Breast epithelium (tissue), 4 donors: ENCODE measurements at regions not wholly inside any gene's neighbourhood (a gene's known extent, or its start where the extent isn't known, plus 50 kb on each side); places are given as distances from the start of the nearest gene placed in this dataset.
A peak's percentile ranks its signal among the peaks of the same experiment; 100 is the strongest.

Experiments used
- DNase-seq, 2 donors: peaks; one replicate each; pipeline ENCODE4 v3.0.0-alpha.2; 2019; ENCODE audit warnings: low spot score in 2 of 2
- H3K27ac ChIP-seq, 2 donors: fragments of 200-600 bp; sonication (generic) in 1 of 2; one replicate each; pipeline ENCODE4 v1.5.1; 2016 to 2019; ENCODE audit warnings: mild to moderate bottlenecking in 1 of 2
- H3K27me3 ChIP-seq, 2 donors: fragments of 200-600 bp; sonication (generic) in 1 of 2; one replicate each; pipeline versions ENCODE4 v1.5.1 to v1.6.0; 2017 to 2019; ENCODE audit warnings: control low read depth in 1 of 2, mild to moderate bottlenecking in 1 of 2
- H3K36me3 ChIP-seq: fragments of 200-600 bp; one replicate; pipeline ENCODE4 v1.5.1; 2019
- H3K4me1 ChIP-seq, 2 donors: fragments of 200-600 bp; sonication (generic); one replicate each; pipeline ENCODE4 v1.5.1; 2016 to 2019; ENCODE audit warnings: control low read depth in 1 of 2
- H3K4me3 ChIP-seq, 3 donors: fragments of 200-600 bp; sonication (generic); 1 replicate in 2 of 3; 2 replicates in 1 of 3; pipeline ENCODE4 v1.5.1; 2016 to 2019; ENCODE audit warnings: mild to moderate bottlenecking in 3 of 3, moderate library complexity in 2 of 3
- H3K9me3 ChIP-seq, 2 donors: fragments of 200-600 bp; sonication (generic) in 1 of 2; one replicate each; pipeline ENCODE4 v1.5.1; 2016 to 2019; ENCODE audit warnings: control low read depth in 1 of 2
- CTCF ChIP-seq, 3 donors: fragments of 450-650 bp; IDR thresholded peaks; one replicate each; pipeline ENCODE4 v1.5.1; 2016 to 2017; ENCODE audit warnings: antibody characterized with exemption in 3 of 3, mild to moderate bottlenecking in 3 of 3, moderate library complexity in 3 of 3
- POLR2A ChIP-seq: fragments of 450-650 bp; IDR thresholded peaks from one replicate; pipeline ENCODE4 v1.6.1; 2016; ENCODE audit warnings: antibody characterized with exemption, mild to moderate bottlenecking, moderate library complexity
- POLR2AphosphoS5 ChIP-seq, 3 donors: sonication (generic); formaldehyde crosslinking; IDR thresholded peaks; one replicate each; pipeline ENCODE4 v1.6.1; 2017; ENCODE audit warnings: antibody characterized with exemption in 3 of 3
- intact Hi-C: fragments of 100-400 bp; cut with DNase I; formaldehyde crosslinking; loops from one replicate; pipeline ENCODE4 v1.15.1; 2023; ENCODE audit warnings: low total_unique reads

- intact Hi-C loops = no loop called here
- H3K36me3 ChIP-seq = no peaks in the 10 kb centered on the region
- TF ChIP-seq POLR2A = no peak
- TF ChIP-seq POLR2AphosphoS5 (IDR thresholded peaks at IDR 0.05) = no peak
- no peak for TF ChIP-seq CTCF (IDR thresholded peaks at IDR 0.05)
- no peak for DNase-seq
- H3K27ac ChIP-seq = peak overlapping the region in 1 of 2 donors; percentile 43
- no peaks in the 10 kb centered on the region for H3K9me3 ChIP-seq
- no peak overlapping the region for H3K4me3 ChIP-seq
- H3K27me3 ChIP-seq = no peaks in the 10 kb centered on the region
- no peaks in the 10 kb centered on the region for H3K4me1 ChIP-seq
Observed at GRCh38 chr18:61735564-61736102, 157.2 kb downstream of the RNF152 start.

GRCh38 chr18:61734396-61734795 is 158.4 kb downstream of the RNF152 start:
- no peaks in the 10 kb centered on the region for H3K9me3 ChIP-seq
- no peaks in the 10 kb centered on the region for H3K27me3 ChIP-seq
- no peak for TF ChIP-seq POLR2A
- TF ChIP-seq CTCF (IDR thresholded peaks at IDR 0.05) = no peak
- no peak for TF ChIP-seq POLR2AphosphoS5 (IDR thresholded peaks at IDR 0.05)
- H3K4me1 ChIP-seq = no peaks in the 10 kb centered on the region
- intact Hi-C loops = no loop called here
- H3K36me3 ChIP-seq = no peaks in the 10 kb centered on the region
- no peak for DNase-seq
- H3K4me3 ChIP-seq = no peak overlapping the region
- H3K27ac ChIP-seq = no peak overlapping the region

DNA sequence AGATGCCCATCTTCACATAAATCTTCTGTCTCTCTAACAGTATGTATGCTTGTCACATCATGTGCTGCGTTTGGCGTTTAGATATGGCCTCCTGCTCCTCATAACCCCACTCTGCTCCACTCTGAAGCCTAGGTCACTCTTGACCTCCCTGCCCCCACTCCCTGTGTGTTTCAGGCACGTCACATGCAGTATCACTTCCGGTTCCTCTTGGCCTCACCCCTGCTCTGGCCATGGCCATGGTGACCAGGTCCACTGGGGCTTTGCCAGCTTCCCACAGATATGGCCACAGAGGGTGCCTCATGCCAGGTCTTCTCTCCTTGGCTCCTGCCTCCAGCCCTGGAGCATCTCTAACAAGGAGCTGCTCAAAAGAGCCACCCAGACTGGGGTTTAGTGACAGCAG is 160.0 kb downstream of the RNF152 start:
- Histone ChIP-seq H3K9me3 (no peaks in the 10 kb centered on the region), H3K27ac (peak overlapping the region in 1 of 2 donors; percentile 70), H3K27me3 (no peaks in the 10 kb centered on the region), H3K4me1 (no peaks in the 10 kb centered on the region), H3K36me3 (no peaks in the 10 kb centered on the region), H3K4me3 (no peak overlapping the region)
- DNase-seq = no peak
- intact Hi-C loops = no loop called here
- no peak for TF ChIP-seq POLR2A
- no peak for TF ChIP-seq CTCF (IDR thresholded peaks at IDR 0.05)
- TF ChIP-seq POLR2AphosphoS5 (IDR thresholded peaks at IDR 0.05) = no peak

DNA sequence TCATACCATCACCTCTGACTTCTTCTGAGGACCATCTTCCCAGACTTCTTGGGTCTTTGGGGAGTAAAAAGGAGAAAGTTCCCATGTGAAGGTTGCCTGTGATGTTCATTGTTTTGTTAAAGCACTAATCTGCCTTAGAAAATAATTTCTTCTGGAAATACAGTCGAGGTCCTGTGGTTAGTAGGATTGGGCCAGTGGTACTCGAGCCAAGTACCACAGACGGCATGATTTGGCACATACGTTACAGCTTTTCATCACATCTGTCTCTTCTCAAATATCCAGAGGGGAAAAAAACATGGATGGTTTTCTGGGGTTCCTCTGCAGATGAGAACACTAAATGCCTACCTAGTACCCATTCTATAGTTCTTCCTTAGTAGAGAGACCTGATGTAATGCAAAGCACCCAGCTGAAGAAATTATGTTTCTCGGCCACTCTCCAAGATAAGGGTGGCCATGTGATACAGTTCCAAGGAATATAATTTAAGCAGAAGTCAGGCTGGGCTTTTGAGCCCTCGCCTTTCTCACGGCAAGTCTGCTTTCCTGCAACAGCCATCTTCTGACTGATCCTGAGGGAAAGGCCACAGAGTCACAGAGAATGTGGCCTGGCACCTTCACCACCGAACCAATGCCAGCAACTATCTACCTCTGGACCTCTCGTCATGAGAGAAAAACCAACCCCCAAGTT is 161.0 kb downstream of the RNF152 start:
- TF ChIP-seq CTCF (IDR thresholded peaks at IDR 0.05) (no peak), POLR2AphosphoS5 (IDR thresholded peaks at IDR 0.05) (no peak), POLR2A (no peak)
- Histone ChIP-seq H3K9me3 (no peaks in the 10 kb centered on the region), H3K27me3 (no peaks in the 10 kb centered on the region), H3K27ac (peak overlapping the region; percentile 23 to 70), H3K4me3 (no peak overlapping the region), H3K36me3 (no peaks in the 10 kb centered on the region), H3K4me1 (no peaks in the 10 kb centered on the region)
- intact Hi-C loops = no loop called here
- no peak for DNase-seq

DNA sequence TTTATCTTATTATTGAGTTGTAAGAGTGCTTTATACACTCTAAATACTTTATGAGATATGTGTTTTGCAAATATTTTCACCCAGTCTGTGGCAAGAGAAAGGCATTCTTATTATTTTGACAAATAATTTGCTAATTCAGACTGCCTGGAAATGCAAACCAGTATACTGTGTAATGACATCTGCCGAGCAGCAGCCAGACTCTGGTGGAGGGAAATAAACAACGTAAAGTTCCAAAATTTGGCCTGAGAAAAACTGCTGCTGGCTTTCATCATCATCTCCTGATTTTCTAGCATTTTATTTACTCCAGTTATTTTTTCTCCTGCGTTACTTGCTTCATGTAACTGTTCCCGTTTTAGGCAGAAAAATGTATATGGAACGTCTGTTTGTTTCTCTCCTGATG is 161.6 kb downstream of the RNF152 start:
- Histone ChIP-seq H3K36me3 (no peaks in the 10 kb centered on the region), H3K27ac (peak overlapping the region in 1 of 2 donors; percentile 23), H3K27me3 (no peaks in the 10 kb centered on the region), H3K4me1 (no peaks in the 10 kb centered on the region), H3K9me3 (peaks cover 0 to 3% of the 10 kb centered on the region in 2 donors), H3K4me3 (no peak overlapping the region)
- intact Hi-C loops = no loop called here
- TF ChIP-seq POLR2A (no peak), POLR2AphosphoS5 (IDR thresholded peaks at IDR 0.05) (no peak), CTCF (IDR thresholded peaks at IDR 0.05) (no peak)
- DNase-seq = no peak
